Spinal cord (tissue), 9 donors: ENCODE measurements at regions not wholly inside any gene's neighbourhood (a gene's known extent, or its start where the extent isn't known, plus 50 kb on each side); places are given as distances from the start of the nearest gene placed in this dataset.
"Not testable (repeated sequence)": the region's sequence is repeated elsewhere in the genome, so short reads cannot be mapped to it uniquely, and the experiment has no call there.

ENCODE experiments used
- DNase-seq, 6 donors: peaks; one replicate each; pipeline versions ENCODE4 v3.0.0 to v3.0.0-alpha.2; 2013 to 2015; ENCODE audit warnings: low spot score in 6 of 6, low read depth in 4 of 6
- H3K27ac ChIP-seq: one replicate; pipeline ENCODE4 v1.5.1; 2013; ENCODE audit warnings: low read depth, low read length, control low read depth
- H3K27me3 ChIP-seq: one replicate; pipeline ENCODE4 v1.6.1; 2013; ENCODE audit warnings: low read length; ENCODE audit not compliant: control insufficient read depth, insufficient read depth
- H3K36me3 ChIP-seq: one replicate; pipeline ENCODE4 v1.6.1; 2013; ENCODE audit warnings: low read length; ENCODE audit not compliant: control insufficient read depth, insufficient read depth
- H3K4me1 ChIP-seq: one replicate; pipeline ENCODE4 v1.6.1; 2013; ENCODE audit warnings: low read length; ENCODE audit not compliant: control insufficient read depth, insufficient read depth
- H3K4me3 ChIP-seq: one replicate; pipeline ENCODE4 v1.5.1; 2013; ENCODE audit warnings: low read depth, low read length, control low read depth
- H3K9me3 ChIP-seq: one replicate; pipeline ENCODE4 v1.6.1; 2013; ENCODE audit warnings: low read length; ENCODE audit not compliant: control insufficient read depth, insufficient read depth
- WGBS: methylation state at CpG from one replicate; pipeline ENCODE4 v1.1.5; 2013; ENCODE audit warnings: missing lambda C conversion rate; ENCODE audit not compliant: insufficient coverage; 5-methylcytosine and 5-hydroxymethylcytosine counted together
- donor health status: healthy.

GRCh38 chr20:53866794-53867740 lies 203.3 kb downstream of the BCAS1 start:
- DNase-seq: peak in 2 of 6 donors; percentile 29 to 34
- WGBS: 44% methylated on average over 5 of the region's 11 CpGs
- H3K27ac ChIP-seq: peak overlapping the region; percentile 88
- H3K9me3 ChIP-seq: no peaks in the 10 kb centered on the region
- no peaks in the 10 kb centered on the region for H3K27me3 ChIP-seq
- peaks cover 2% of the 10 kb centered on the region for H3K4me1 ChIP-seq
- no peaks in the 10 kb centered on the region for H3K36me3 ChIP-seq
- no peak overlapping the region for H3K4me3 ChIP-seq

- peak overlapping the region; percentile 88 for H3K27ac ChIP-seq
- H3K4me3 ChIP-seq: peak overlapping the region; percentile 16
- WGBS: no CpG with 5 or more reads among the region's 7 CpGs
- H3K9me3 ChIP-seq: no peaks in the 10 kb centered on the region
- H3K36me3 ChIP-seq: no peaks in the 10 kb centered on the region
- DNase-seq: peak in 5 of 6 donors; percentile 23 to 80 (median 63)
- H3K4me1 ChIP-seq: peaks cover 2% of the 10 kb centered on the region
- no peaks in the 10 kb centered on the region for H3K27me3 ChIP-seq
Measured at GRCh38 chr20:53865901-53866793, 204.2 kb downstream of the BCAS1 start.

- H3K27me3 ChIP-seq, H3K4me3 ChIP-seq, H3K9me3 ChIP-seq, H3K4me1 ChIP-seq, H3K36me3 ChIP-seq: not testable (repeated sequence)
- 76% methylated on average over 2 of the region's 13 CpGs for WGBS
- DNase-seq: peak in 2 of 6 donors; percentile 29 to 61
- H3K27ac ChIP-seq: peak overlapping the region; percentile 88
Measured at GRCh38 chr20:53864765-53865683, 205.4 kb downstream of the BCAS1 start.

- H3K27ac ChIP-seq, H3K4me3 ChIP-seq, H3K36me3 ChIP-seq, H3K27me3 ChIP-seq, H3K4me1 ChIP-seq, H3K9me3 ChIP-seq: not testable (repeated sequence)
- no CpG with 5 or more reads among the region's 10 CpGs for WGBS
- DNase-seq: peak in 1 of 6 donors; percentile 67
Measured at GRCh38 chr20:53863923-53864641, 206.3 kb downstream of the BCAS1 start.

GRCh38 chr20:53863535-53863922 lies 206.9 kb downstream of the BCAS1 start:
- 89% methylated on average over 1 of the region's 3 CpGs for WGBS
- H3K9me3 ChIP-seq, H3K27ac ChIP-seq, H3K4me1 ChIP-seq, H3K36me3 ChIP-seq, DNase-seq, H3K4me3 ChIP-seq, H3K27me3 ChIP-seq: not testable (repeated sequence)

- not testable (repeated sequence) for H3K4me1 ChIP-seq, H3K36me3 ChIP-seq, H3K27me3 ChIP-seq, H3K9me3 ChIP-seq, H3K27ac ChIP-seq, H3K4me3 ChIP-seq, DNase-seq
- no CpG with 5 or more reads among the region's 5 CpGs for WGBS
Measured at GRCh38 chr20:53863039-53863438, 207.4 kb downstream of the BCAS1 start.

- H3K27ac ChIP-seq, H3K4me3 ChIP-seq, H3K27me3 ChIP-seq, H3K9me3 ChIP-seq, H3K36me3 ChIP-seq, DNase-seq, H3K4me1 ChIP-seq: not testable (repeated sequence)
- WGBS: 100% methylated on average over 2 of the region's 4 CpGs
Measured at GRCh38 chr20:53862490-53862889, 207.9 kb downstream of the BCAS1 start.

- no CpG with 5 or more reads among the region's 1 CpG for WGBS
- not testable (repeated sequence) for DNase-seq, H3K4me3 ChIP-seq, H3K27ac ChIP-seq, H3K27me3 ChIP-seq, H3K4me1 ChIP-seq, H3K9me3 ChIP-seq, H3K36me3 ChIP-seq
Measured at GRCh38 chr20:53862136-53862397, 208.3 kb downstream of the BCAS1 start.

GRCh38 chr20:53859684-53860083 lies 210.7 kb downstream of the BCAS1 start:
- 57% methylated on average over 3 of the region's 5 CpGs for whole genome bisulfite sequencing
- no peaks in the 10 kb centered on the region for H3K4me1 ChIP-seq
- no peaks in the 10 kb centered on the region for H3K9me3 ChIP-seq
- no peak overlapping the region for H3K27ac ChIP-seq
- peak in 1 of 6 donors; percentile 27 for DNase-seq
- no peaks in the 10 kb centered on the region for H3K27me3 ChIP-seq
- H3K4me3 ChIP-seq: no peak overlapping the region
- no peaks in the 10 kb centered on the region for H3K36me3 ChIP-seq
